ENCODE measurements at regions not wholly inside any gene's neighbourhood (a gene's known extent, or its start where the extent isn't known, plus 50 kb on each side); places are given as distances from the start of the nearest gene placed in this dataset.
"Not testable (repeated sequence)": the region's sequence is repeated elsewhere in the genome, so short reads cannot be mapped to it uniquely, and the experiment has no call there.

GRCh38 chrX:114472008-114472407 is 111.9 kb upstream of the HTR2C start:
- TF ChIP-seq POLR2A, CTCF (IDR thresholded peaks at IDR 0.05): not testable (repeated sequence)

Data from esophagus squamous epithelium (tissue), 4 donors.